GM10266 (cell line): ENCODE measurements at regions not wholly inside any gene's neighbourhood (a gene's known extent, or its start where the extent isn't known, plus 50 kb on each side); places are given as distances from the start of the nearest gene placed in this dataset.
"Not testable (repeated sequence)": the region's sequence is repeated elsewhere in the genome, so short reads cannot be mapped to it uniquely, and the experiment has no call there.

Source experiments
- DNase-seq: peaks from one replicate; pipeline ENCODE4 v3.0.0; 2012; ENCODE audit errors: extremely low spot score
- CTCF ChIP-seq: IDR thresholded peaks from 2 replicates; pipeline ENCODE4 v1.5.1; 2012; ENCODE audit warnings: mild to moderate bottlenecking, low read depth; ENCODE audit not compliant: control insufficient read depth, insufficient read depth; ENCODE audit errors: missing control alignments

- no peak for TF ChIP-seq CTCF
- no peak for DNase-seq
Observed at GRCh38 chr18:21978546-21979170, 190.7 kb upstream of the GATA6 start.

GRCh38 chr18:21979171-21979560 lies 190.2 kb upstream of the GATA6 start:
- DNase-seq: no peak
- TF ChIP-seq CTCF: no peak

- DNase-seq: no peak
Observed at GRCh38 chr18:21979759-21980158, 189.6 kb upstream of the GATA6 start.

GRCh38 chr18:21980744-21981143 lies 188.6 kb upstream of the GATA6 start:
- no peak for DNase-seq
- no peak for TF ChIP-seq CTCF

More at GRCh38 chr18:21979759-21980158, 189.6 kb upstream of the GATA6 start:
- TF ChIP-seq CTCF: no peak

- not testable (repeated sequence) for DNase-seq
Observed at GRCh38 chr18:21981489-21981888, 187.9 kb upstream of the GATA6 start.

GRCh38 chr18:21991081-21991534 lies 178.3 kb upstream of the GATA6 start:
- no peak for TF ChIP-seq CTCF
- DNase-seq: no peak

GRCh38 chr18:21991886-21992285 lies 177.5 kb upstream of the GATA6 start:
- no peak for DNase-seq
- TF ChIP-seq CTCF: no peak

- no peak for DNase-seq
- no peak for TF ChIP-seq CTCF
Observed at GRCh38 chr18:21996351-21996826, 173.0 kb upstream of the GATA6 start.
